T-helper 17 cell (primary cell): ENCODE measurements at regions not wholly inside any gene's neighbourhood (a gene's known extent, or its start where the extent isn't known, plus 50 kb on each side); places are given as distances from the start of the nearest gene placed in this dataset.
A peak's percentile ranks its signal among the peaks of the same experiment; 100 is the strongest.

Source experiments
- ATAC-seq: fragments of 150-1000 bp; cut with Tn5 transposase; 2 replicates; pipeline ENCODE4 v1.10.0; 2021; ENCODE audit warnings: mild to moderate bottlenecking, moderate library complexity
- DNase-seq, 3 donors: peaks; one replicate each; pipeline versions ENCODE4 v3.0.0 to v3.0.0-alpha.2; 2020 to 2021
- H3K9me3 ChIP-seq: one replicate; pipeline ENCODE4 v1.7.0; 2013; ENCODE audit warnings: low read length, mild to moderate bottlenecking; ENCODE audit not compliant: control insufficient read depth, poor library complexity, severe bottlenecking
- H3K27ac Mint-ChIP-seq: one replicate; pipeline ENCODE4 v1.8.0; 2022; ENCODE audit warnings: mild to moderate bottlenecking, moderate library complexity, mixed read lengths
- H3K27me3 Mint-ChIP-seq: one replicate; pipeline ENCODE4 v1.8.0; 2022; ENCODE audit warnings: mixed read lengths
- H3K36me3 Mint-ChIP-seq: one replicate; pipeline ENCODE4 v1.8.0; 2022; ENCODE audit warnings: low read depth, mixed read lengths
- H3K4me1 Mint-ChIP-seq: one replicate; pipeline ENCODE4 v1.8.0; 2022; ENCODE audit warnings: mild to moderate bottlenecking, mixed read lengths
- H3K4me3 Mint-ChIP-seq: one replicate; pipeline ENCODE4 v1.8.0; 2022; ENCODE audit warnings: mild to moderate bottlenecking, moderate library complexity, mixed read lengths

GRCh38 chr11:36775756-36776155 is 177.7 kb upstream of the RAG2 start:
- DNase-seq (no peak), ATAC-seq (no peak)
- no peaks in the 10 kb centered on the region for H3K36me3 Mint-ChIP-seq

GRCh38 chr11:36775130-36775529 is 177.1 kb upstream of the RAG2 start:
- peaks cover 19% of the 10 kb centered on the region for H3K27me3 Mint-ChIP-seq
- DNase-seq (no peak), ATAC-seq (no peak)
- H3K27ac Mint-ChIP-seq, result no peak overlapping the region
- no peaks in the 10 kb centered on the region for H3K9me3 ChIP-seq
- no peak overlapping the region for H3K4me3 Mint-ChIP-seq
- H3K4me1 Mint-ChIP-seq, result no peaks in the 10 kb centered on the region
- no peaks in the 10 kb centered on the region for H3K36me3 Mint-ChIP-seq

More at GRCh38 chr11:36775756-36776155, 177.7 kb upstream of the RAG2 start:
- Mint-ChIP-seq H3K27ac (no peak overlapping the region), H3K27me3 (peaks cover 13% of the 10 kb centered on the region), H3K4me1 (no peaks in the 10 kb centered on the region), H3K4me3 (no peak overlapping the region)
- no peaks in the 10 kb centered on the region for H3K9me3 ChIP-seq

GRCh38 chr11:36774603-36775002 is 176.6 kb upstream of the RAG2 start:
- H3K27ac Mint-ChIP-seq, result no peak overlapping the region
- no peaks in the 10 kb centered on the region for H3K9me3 ChIP-seq
- no peaks in the 10 kb centered on the region for H3K36me3 Mint-ChIP-seq
- no peak for DNase-seq
- no peak overlapping the region for H3K4me3 Mint-ChIP-seq
- H3K27me3 Mint-ChIP-seq, result peaks cover 17% of the 10 kb centered on the region
- no peak for ATAC-seq
- no peaks in the 10 kb centered on the region for H3K4me1 Mint-ChIP-seq

DNA sequence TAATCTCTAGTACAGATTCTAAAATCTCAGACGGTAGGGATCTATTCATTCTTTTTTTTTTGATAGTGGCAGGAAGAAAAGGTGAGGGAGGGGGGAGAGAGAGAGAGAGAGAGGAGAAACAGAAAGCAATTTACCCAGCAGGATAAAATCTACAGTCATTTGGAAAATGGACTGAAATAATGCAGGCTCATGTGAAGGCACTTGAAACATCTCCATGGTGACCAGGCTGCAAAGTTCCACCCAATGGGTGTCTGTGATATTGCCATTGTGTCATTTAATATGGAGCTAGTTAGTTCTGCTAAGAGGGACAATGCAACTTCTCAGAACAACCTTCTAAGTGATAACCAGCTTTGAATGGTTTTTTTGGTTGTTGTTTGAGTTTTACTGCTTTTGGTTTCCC is 165.2 kb upstream of the RAG2 start:
- Mint-ChIP-seq H3K27me3 (peaks cover 6% of the 10 kb centered on the region), H3K36me3 (no peaks in the 10 kb centered on the region), H3K4me3 (no peak overlapping the region), H3K27ac (no peak overlapping the region), H3K4me1 (no peaks in the 10 kb centered on the region)
- no peaks in the 10 kb centered on the region for H3K9me3 ChIP-seq
- DNase-seq (no peak), ATAC-seq (no peak)

- DNase-seq (no peak), ATAC-seq (no peak)
- Mint-ChIP-seq H3K27ac (no peak overlapping the region), H3K4me1 (no peaks in the 10 kb centered on the region), H3K4me3 (no peak overlapping the region), H3K27me3 (peaks cover 38% of the 10 kb centered on the region), H3K36me3 (no peaks in the 10 kb centered on the region)
- no peaks in the 10 kb centered on the region for H3K9me3 ChIP-seq
Measured at GRCh38 chr11:36757075-36757474, 159.0 kb upstream of the RAG2 start.

- Mint-ChIP-seq H3K4me3 (no peak overlapping the region), H3K4me1 (peaks cover 2% of the 10 kb centered on the region), H3K36me3 (no peaks in the 10 kb centered on the region), H3K27me3 (peaks cover 50% of the 10 kb centered on the region), H3K27ac (no peak overlapping the region)
- H3K9me3 ChIP-seq, result no peaks in the 10 kb centered on the region
- ATAC-seq, result no peak
- no peak for DNase-seq
Measured at GRCh38 chr11:36753960-36754359, 155.9 kb upstream of the RAG2 start.

GRCh38 chr11:36751996-36752395 is 154.0 kb upstream of the RAG2 start:
- no peaks in the 10 kb centered on the region for H3K9me3 ChIP-seq
- Mint-ChIP-seq H3K4me1 (peaks cover 6% of the 10 kb centered on the region), H3K27ac (no peak overlapping the region), H3K36me3 (no peaks in the 10 kb centered on the region), H3K4me3 (no peak overlapping the region), H3K27me3 (peaks cover 59% of the 10 kb centered on the region)
- no peak for ATAC-seq
- DNase-seq, result no peak

DNA sequence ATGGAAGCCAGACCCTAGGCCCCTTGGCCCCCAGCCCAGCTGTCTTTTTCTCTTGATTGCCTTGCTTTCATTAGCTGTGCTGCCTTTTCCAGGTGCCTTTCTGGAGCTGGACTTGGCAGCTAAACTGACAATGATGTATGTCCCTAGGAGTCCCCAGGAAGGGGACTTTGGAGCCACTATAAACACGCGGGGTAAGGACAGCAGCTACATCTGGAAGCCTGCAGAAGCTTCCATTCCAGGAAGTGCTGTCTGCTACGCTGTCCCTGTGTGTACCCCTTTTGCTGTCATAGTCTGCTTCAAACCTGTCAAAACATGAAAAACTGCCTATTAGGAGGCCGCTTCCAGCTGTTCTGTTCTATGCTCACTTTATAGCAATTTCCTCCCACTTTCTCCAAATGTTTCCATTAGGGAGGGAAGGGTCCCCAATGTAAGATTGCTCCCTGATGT is 153.3 kb upstream of the RAG2 start:
- no peak for DNase-seq
- no peak overlapping the region for H3K4me3 Mint-ChIP-seq
- H3K4me1 Mint-ChIP-seq, result peaks cover 8% of the 10 kb centered on the region
- peaks cover 62% of the 10 kb centered on the region for H3K27me3 Mint-ChIP-seq
- H3K9me3 ChIP-seq, result no peaks in the 10 kb centered on the region
- H3K27ac Mint-ChIP-seq, result no peak overlapping the region
- ATAC-seq, result no peak
- no peaks in the 10 kb centered on the region for H3K36me3 Mint-ChIP-seq

GRCh38 chr11:36750349-36750748 is 152.3 kb upstream of the RAG2 start:
- H3K9me3 ChIP-seq, result no peaks in the 10 kb centered on the region
- Mint-ChIP-seq H3K36me3 (no peaks in the 10 kb centered on the region), H3K27me3 (peaks cover 56% of the 10 kb centered on the region), H3K4me1 (peaks cover 8% of the 10 kb centered on the region), H3K4me3 (no peak overlapping the region), H3K27ac (no peak overlapping the region)
- DNase-seq (no peak), ATAC-seq (no peak)

GRCh38 chr11:36748836-36749235 is 150.8 kb upstream of the RAG2 start:
- Mint-ChIP-seq H3K4me1 (peaks cover 12% of the 10 kb centered on the region), H3K36me3 (no peaks in the 10 kb centered on the region), H3K27me3 (peaks cover 53% of the 10 kb centered on the region), H3K4me3 (no peak overlapping the region), H3K27ac (no peak overlapping the region)
- no peaks in the 10 kb centered on the region for H3K9me3 ChIP-seq
- DNase-seq (no peak), ATAC-seq (no peak)

- no peaks in the 10 kb centered on the region for H3K36me3 Mint-ChIP-seq
- DNase-seq (peak; percentile 39 to 75 (median 52)), ATAC-seq (peak; percentile 100)
- H3K9me3 ChIP-seq, result no peaks in the 10 kb centered on the region
- no peak overlapping the region for H3K27ac Mint-ChIP-seq
- peaks cover 12% of the 10 kb centered on the region for H3K4me1 Mint-ChIP-seq
- H3K27me3 Mint-ChIP-seq, result peaks cover 54% of the 10 kb centered on the region
- H3K4me3 Mint-ChIP-seq, result no peak overlapping the region
Measured at GRCh38 chr11:36746886-36747710, 149.1 kb upstream of the RAG2 start.

DNA sequence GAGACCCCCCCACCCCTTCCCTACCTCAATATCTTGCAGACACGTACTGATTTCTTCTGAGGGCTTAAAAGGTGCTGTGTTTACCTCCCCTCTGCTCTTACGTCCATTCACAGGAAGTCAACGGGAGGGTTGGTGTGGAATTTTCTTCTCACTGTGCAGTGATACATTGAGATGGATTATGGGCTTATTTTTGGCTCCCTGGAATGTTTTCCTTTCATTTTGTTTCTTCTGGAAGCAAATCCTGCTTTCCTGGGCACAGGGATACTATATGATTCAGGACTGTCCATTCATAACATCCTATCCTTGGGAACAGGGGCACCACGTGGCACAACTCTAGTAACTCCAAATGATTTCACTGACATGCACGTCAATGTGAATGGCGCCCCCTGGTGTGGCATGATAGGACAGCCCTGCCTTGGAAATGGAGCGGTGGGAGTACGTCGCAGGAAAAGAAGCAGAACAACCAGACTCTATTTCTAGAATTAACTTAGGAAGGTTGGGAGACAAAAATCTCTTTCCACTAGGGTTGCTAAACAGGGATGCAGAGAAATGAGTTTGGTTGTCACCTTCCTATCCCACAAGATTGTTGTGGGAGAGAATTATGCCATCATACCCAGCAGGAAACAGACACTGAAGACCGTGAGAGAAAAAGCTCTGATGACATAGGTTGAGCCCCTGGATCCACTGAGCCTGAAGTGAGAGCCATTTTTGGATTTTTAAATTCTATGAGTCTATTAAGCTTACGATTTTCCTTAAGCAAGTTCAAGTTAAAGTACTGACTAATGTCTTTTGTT is 146.5 kb upstream of the RAG2 start:
- Mint-ChIP-seq H3K36me3 (no peaks in the 10 kb centered on the region), H3K27me3 (peaks cover 59% of the 10 kb centered on the region), H3K4me1 (peaks cover 10% of the 10 kb centered on the region), H3K27ac (no peak overlapping the region), H3K4me3 (peak overlapping the region; percentile 36)
- no peaks in the 10 kb centered on the region for H3K9me3 ChIP-seq
- DNase-seq (peak; percentile 19 to 45 (median 29)), ATAC-seq (no peak)

- no peak for ATAC-seq
- peaks cover 10% of the 10 kb centered on the region for H3K4me1 Mint-ChIP-seq
- no peak overlapping the region for H3K27ac Mint-ChIP-seq
- no peak overlapping the region for H3K4me3 Mint-ChIP-seq
- peaks cover 62% of the 10 kb centered on the region for H3K27me3 Mint-ChIP-seq
- H3K36me3 Mint-ChIP-seq, result no peaks in the 10 kb centered on the region
- DNase-seq, result no peak
- H3K9me3 ChIP-seq, result no peaks in the 10 kb centered on the region
Measured at GRCh38 chr11:36743039-36743438, 145.0 kb upstream of the RAG2 start.
